K562 (cell line): ENCODE measurements at regions not wholly inside any gene's neighbourhood (a gene's known extent, or its start where the extent isn't known, plus 50 kb on each side); places are given as distances from the start of the nearest gene placed in this dataset.
A peak's percentile ranks its signal among the peaks of the same experiment; 100 is the strongest.

Experiments
- ARHGAP35 ChIP-seq: fragments of 450-650 bp; IDR thresholded peaks from 2 replicates; pipeline ENCODE4 v1.6.1; 2018; ENCODE audit not compliant: partially characterized antibody
- BRD9 ChIP-seq: fragments of 450-650 bp; IDR thresholded peaks from 2 replicates; pipeline ENCODE4 v1.6.1; 2018; ENCODE audit warnings: low read depth; ENCODE audit not compliant: partially characterized antibody
- CBX3 ChIP-seq, 2 experiments: IDR thresholded peaks; 1 replicate in 1 of 2; 2 replicates in 1 of 2; pipeline ENCODE4 v1.6.1; 2012; ENCODE audit warnings: inconsistent platforms in 2 of 2, low read length in 2 of 2, borderline replicate concordance in 1 of 2, control low read depth in 1 of 2
- CXXC5 ChIP-seq: fragments of 250-450 bp; sonication (Bioruptor Pico); IDR thresholded peaks from 2 replicates; pipeline ENCODE4 v1.8.0; 2022; ENCODE audit warnings: inconsistent platforms, mild to moderate bottlenecking, moderate library complexity
- DIDO1 ChIP-seq: fragments of 450-650 bp; IDR thresholded peaks from 2 replicates; pipeline ENCODE4 v1.6.1; 2016; ENCODE audit warnings: low read depth, missing biosample characterization, missing genetic modification characterization
- DMBX1 ChIP-seq: fragments of 250-450 bp; sonication (Bioruptor Pico); IDR thresholded peaks from 2 replicates; pipeline ENCODE4 v1.8.0; 2022; ENCODE audit warnings: inconsistent platforms, mild to moderate bottlenecking, moderate library complexity, borderline replicate concordance
- HDGF ChIP-seq: fragments of 450-650 bp; IDR thresholded peaks from 2 replicates; pipeline ENCODE4 v1.6.1; 2016
- HNRNPLL ChIP-seq: fragments of 200-400 bp; formaldehyde crosslinking; IDR thresholded peaks from 2 replicates; pipeline ENCODE4 v1.6.1; 2017; ENCODE audit warnings: low read length, low read depth, mild to moderate bottlenecking; ENCODE audit not compliant: poor library complexity, severe bottlenecking
- JUND ChIP-seq, 2 experiments: IDR thresholded peaks; 2 replicates in 1 of 2; 3 replicates in 1 of 2; pipeline ENCODE4 v1.6.1; 2011; ENCODE audit warnings: borderline replicate concordance in 2 of 2, low read depth in 2 of 2, low read length in 2 of 2, improper control_type of control experiment in 1 of 2, missing biosample characterization in 1 of 2, missing genetic modification characterization in 1 of 2, missing genetic modification reagents in 1 of 2
- KLF16 ChIP-seq: IDR thresholded peaks from 2 replicates; pipeline ENCODE4 v1.6.1; 2016; ENCODE audit warnings: antibody characterized with exemption
- MAZ ChIP-seq, 2 experiments: fragments of 450-650 bp in 1 of 2; sonication (generic) in 1 of 2; formaldehyde crosslinking; IDR thresholded peaks in 1 of 2; conservative IDR thresholded peaks in 1 of 2; 2 replicates each; pipeline versions ENCODE4 v1.4.0 to v1.5.0; 2020; ENCODE audit warnings: mild to moderate bottlenecking in 1 of 2, missing genetic modification reagents in 1 of 2
- MYNN ChIP-seq, 2 experiments: sonication (generic); formaldehyde crosslinking in 1 of 2; IDR thresholded peaks; 2 replicates each; pipeline versions ENCODE4 v1.5.0 to v1.6.1; 2016 to 2020; ENCODE audit warnings: antibody characterized with exemption in 1 of 2, missing genetic modification reagents in 1 of 2
- NCOA2 ChIP-seq, 2 experiments: fragments of 450-650 bp; IDR thresholded peaks; 2 replicates each; pipeline ENCODE4 v1.6.1; 2018; ENCODE audit warnings: mild to moderate bottlenecking in 2 of 2, moderate library complexity in 1 of 2; ENCODE audit not compliant: partially characterized antibody in 2 of 2
- RBM34 ChIP-seq: fragments of 200-400 bp; formaldehyde crosslinking; IDR thresholded peaks from 2 replicates; pipeline ENCODE4 v1.6.1; 2018; ENCODE audit warnings: low read length, borderline replicate concordance; ENCODE audit not compliant: insufficient read depth
- TBP ChIP-seq: optimal IDR thresholded peaks from 2 replicates; pipeline ENCODE3; 2011; ENCODE audit warnings: low read depth, low read length, improper control_type of control experiment
- TEAD4 ChIP-seq, 2 experiments: sonication (generic) in 1 of 2; formaldehyde crosslinking in 1 of 2; IDR thresholded peaks; 2 replicates each; pipeline versions ENCODE4 v1.6.1 to v1.8.0; 2012 to 2022; ENCODE audit warnings: borderline replicate concordance in 1 of 2, inconsistent platforms in 1 of 2, low read length in 1 of 2, mild to moderate bottlenecking in 1 of 2, missing genetic modification reagents in 1 of 2
- TGIF2 ChIP-seq: sonication (generic); formaldehyde crosslinking; IDR thresholded peaks from 2 replicates; pipeline ENCODE4 v1.8.1; 2022; ENCODE audit warnings: mild to moderate bottlenecking, missing genetic modification reagents, moderate library complexity
- ZNF239 ChIP-seq: fragments of 250-450 bp; sonication (Bioruptor Pico); IDR thresholded peaks from 2 replicates; pipeline ENCODE4 v1.4.0; 2020; ENCODE audit warnings: mild to moderate bottlenecking
- ZNF253 ChIP-seq: fragments of 250-450 bp; sonication (Bioruptor Pico); conservative IDR thresholded peaks from 2 replicates; pipeline ENCODE4 v1.6.1; 2021; ENCODE audit warnings: mild to moderate bottlenecking
- TF ChIP-seq, protein P1 (sequence below): fragments of 250-450 bp; sonication (Bioruptor Pico); IDR thresholded peaks from 2 replicates; pipeline ENCODE4 v1.8.0; 2022; ENCODE audit warnings: moderate library complexity, mild to moderate bottlenecking, inconsistent platforms
- TF ChIP-seq, protein P2 (sequence below), 2 experiments: fragments of 450-650 bp in 1 of 2; IDR thresholded peaks; 2 replicates each; pipeline ENCODE4 v1.6.1; 2011 to 2017; ENCODE audit warnings: low read depth in 2 of 2, antibody characterized with exemption in 1 of 2, borderline replicate concordance in 1 of 2, low read length in 1 of 2, mild to moderate bottlenecking in 1 of 2, mixed read lengths in 1 of 2; ENCODE audit not compliant: control insufficient read depth in 1 of 2
- TF ChIP-seq, protein P3 (sequence below): fragments of 450-650 bp; IDR thresholded peaks from 2 replicates; pipeline ENCODE4 v1.6.1; 2016

DNA sequence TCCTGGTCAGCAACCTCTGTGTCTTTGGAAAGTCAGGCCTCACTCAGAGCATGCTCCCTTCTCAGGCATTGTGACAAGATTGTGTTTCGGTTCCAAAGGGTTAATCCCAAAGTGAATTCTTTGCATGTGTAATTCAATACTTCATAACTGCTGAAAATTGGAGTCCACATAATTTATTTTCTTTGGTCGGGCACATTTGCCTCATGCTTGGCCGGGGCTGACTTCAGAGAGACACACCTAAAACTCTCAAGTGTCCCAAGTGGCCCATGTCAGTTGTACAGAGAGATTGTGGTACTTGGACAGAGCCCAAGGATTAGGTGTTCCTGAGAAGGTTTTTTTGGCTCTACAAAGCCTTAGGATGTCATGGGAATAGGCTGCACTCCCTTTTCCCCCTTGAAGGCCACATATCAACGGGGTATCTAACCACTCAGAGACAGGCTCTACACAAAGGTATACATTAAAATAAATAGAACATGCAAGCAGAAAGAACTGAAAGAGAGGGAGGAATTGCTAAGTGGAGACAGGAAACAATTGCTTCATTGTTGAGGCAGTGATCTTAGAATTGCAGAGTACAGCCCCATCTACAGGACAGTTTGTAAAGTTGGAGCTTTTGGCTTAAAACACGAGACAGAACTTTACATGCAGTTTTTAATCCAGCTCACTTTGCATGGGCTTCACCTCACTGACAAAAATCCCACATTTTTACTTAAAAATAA lies 1232.3 kb upstream of the ZEB2 start (continued):
- TF ChIP-seq RBM34 (no peak), KLF16 (peak; percentile 13; the same call in 1 of the 2 replicates), CBX3 (IDR thresholded peaks at IDR 0.05; ENCODE audit: borderline replicate concordance in 1 of 2, low read length in 2 of 2) (peak in 1 of 2 experiments; percentile 63; a peak in 2 of 3 replicates), JUND (IDR thresholded peaks at IDR 0.05; ENCODE audit: borderline replicate concordance, low read depth, low read length) (peak; percentile 4; the same call in 1 of the 2 replicates), JUND (tag; IDR thresholded peaks at IDR 0.05; ENCODE audit: borderline replicate concordance, low read depth, low read length) (no peak), TBP (peak; percentile 10), MAZ (CRISPR knock-in tag; conservative IDR thresholded peaks at IDR 0.05 in 1 of 2, IDR thresholded peaks at IDR 0.05 in 1 of 2) (0 out of 4 replicates have a peak, but pooled peaks of 1 of the 2 experiments have one; percentile 16), TGIF2 (no peak), HNRNPLL (no peak), ZNF239 (CRISPR knock-in tag) (no peak), TEAD4 (IDR thresholded peaks at IDR 0.05; ENCODE audit: low read length) (peak; percentile 14; the same call in 1 of the 2 replicates), TEAD4 (CRISPR knock-in tag; IDR thresholded peaks at IDR 0.05; ENCODE audit: borderline replicate concordance) (no peak), CXXC5 (CRISPR knock-in tag) (no peak), MYNN (IDR thresholded peaks at IDR 0.05) (0 out of 2 replicates have a peak, but pooled peaks have one; percentile 14), MYNN (CRISPR knock-in tag; IDR thresholded peaks at IDR 0.05) (no peak), ZNF253 (CRISPR knock-in tag) (no peak), BRD9 (peak; percentile 95), DIDO1 (tag) (no peak), HDGF (no peak), NCOA2 (IDR thresholded peaks at IDR 0.05; ENCODE audit: partially characterized antibody in 2 of 2) (no peak), DMBX1 (no peak; the same call in 1 of the 2 replicates), ARHGAP35 (no peak)
- TF ChIP-seq, protein P1, sequence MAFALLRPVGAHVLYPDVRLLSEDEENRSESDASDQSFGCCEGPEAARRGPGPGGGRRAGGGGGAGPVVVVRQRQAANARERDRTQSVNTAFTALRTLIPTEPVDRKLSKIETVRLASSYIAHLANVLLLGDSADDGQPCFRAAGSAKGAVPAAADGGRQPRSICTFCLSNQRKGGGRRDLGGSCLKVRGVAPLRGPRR, result no peak
- TF ChIP-seq, protein P2, sequence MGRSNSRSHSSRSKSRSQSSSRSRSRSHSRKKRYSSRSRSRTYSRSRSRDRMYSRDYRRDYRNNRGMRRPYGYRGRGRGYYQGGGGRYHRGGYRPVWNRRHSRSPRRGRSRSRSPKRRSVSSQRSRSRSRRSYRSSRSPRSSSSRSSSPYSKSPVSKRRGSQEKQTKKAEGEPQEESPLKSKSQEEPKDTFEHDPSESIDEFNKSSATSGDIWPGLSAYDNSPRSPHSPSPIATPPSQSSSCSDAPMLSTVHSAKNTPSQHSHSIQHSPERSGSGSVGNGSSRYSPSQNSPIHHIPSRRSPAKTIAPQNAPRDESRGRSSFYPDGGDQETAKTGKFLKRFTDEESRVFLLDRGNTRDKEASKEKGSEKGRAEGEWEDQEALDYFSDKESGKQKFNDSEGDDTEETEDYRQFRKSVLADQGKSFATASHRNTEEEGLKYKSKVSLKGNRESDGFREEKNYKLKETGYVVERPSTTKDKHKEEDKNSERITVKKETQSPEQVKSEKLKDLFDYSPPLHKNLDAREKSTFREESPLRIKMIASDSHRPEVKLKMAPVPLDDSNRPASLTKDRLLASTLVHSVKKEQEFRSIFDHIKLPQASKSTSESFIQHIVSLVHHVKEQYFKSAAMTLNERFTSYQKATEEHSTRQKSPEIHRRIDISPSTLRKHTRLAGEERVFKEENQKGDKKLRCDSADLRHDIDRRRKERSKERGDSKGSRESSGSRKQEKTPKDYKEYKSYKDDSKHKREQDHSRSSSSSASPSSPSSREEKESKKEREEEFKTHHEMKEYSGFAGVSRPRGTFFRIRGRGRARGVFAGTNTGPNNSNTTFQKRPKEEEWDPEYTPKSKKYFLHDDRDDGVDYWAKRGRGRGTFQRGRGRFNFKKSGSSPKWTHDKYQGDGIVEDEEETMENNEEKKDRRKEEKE (IDR thresholded peaks at IDR 0.05; ENCODE audit: borderline replicate concordance in 1 of 2, control insufficient read depth in 1 of 2, low read depth in 2 of 2, low read length in 1 of 2), result no peak
- TF ChIP-seq, protein P3, sequence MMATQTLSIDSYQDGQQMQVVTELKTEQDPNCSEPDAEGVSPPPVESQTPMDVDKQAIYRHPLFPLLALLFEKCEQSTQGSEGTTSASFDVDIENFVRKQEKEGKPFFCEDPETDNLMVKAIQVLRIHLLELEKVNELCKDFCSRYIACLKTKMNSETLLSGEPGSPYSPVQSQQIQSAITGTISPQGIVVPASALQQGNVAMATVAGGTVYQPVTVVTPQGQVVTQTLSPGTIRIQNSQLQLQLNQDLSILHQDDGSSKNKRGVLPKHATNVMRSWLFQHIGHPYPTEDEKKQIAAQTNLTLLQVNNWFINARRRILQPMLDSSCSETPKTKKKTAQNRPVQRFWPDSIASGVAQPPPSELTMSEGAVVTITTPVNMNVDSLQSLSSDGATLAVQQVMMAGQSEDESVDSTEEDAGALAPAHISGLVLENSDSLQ, result no peak
